Adrenal gland (tissue), 5 donors: ENCODE measurements at regions not wholly inside any gene's neighbourhood (a gene's known extent, or its start where the extent isn't known, plus 50 kb on each side); places are given as distances from the start of the nearest gene placed in this dataset.

Source experiments
- CTCF ChIP-seq, 6 experiments: fragments of 450-650 bp in 4 of 6; fragments of 200-600 bp in 2 of 6; sonication (generic) in 1 of 6; IDR thresholded peaks; 1 replicate in 5 of 6; 2 replicates in 1 of 6; pipeline versions ENCODE4 v1.5.1 to v1.8.0; 2016 to 2021; ENCODE audit warnings: antibody characterized with exemption in 6 of 6, mild to moderate bottlenecking in 2 of 6, moderate library complexity in 1 of 6
- POLR2A ChIP-seq, 2 donors: fragments of 450-650 bp; IDR thresholded peaks; one replicate each; pipeline ENCODE4 v1.6.1; 2017; ENCODE audit warnings: antibody characterized with exemption in 2 of 2, mild to moderate bottlenecking in 2 of 2, moderate library complexity in 1 of 2
- donor health status: DM: no; HTN: no; CAD: no.

DNA sequence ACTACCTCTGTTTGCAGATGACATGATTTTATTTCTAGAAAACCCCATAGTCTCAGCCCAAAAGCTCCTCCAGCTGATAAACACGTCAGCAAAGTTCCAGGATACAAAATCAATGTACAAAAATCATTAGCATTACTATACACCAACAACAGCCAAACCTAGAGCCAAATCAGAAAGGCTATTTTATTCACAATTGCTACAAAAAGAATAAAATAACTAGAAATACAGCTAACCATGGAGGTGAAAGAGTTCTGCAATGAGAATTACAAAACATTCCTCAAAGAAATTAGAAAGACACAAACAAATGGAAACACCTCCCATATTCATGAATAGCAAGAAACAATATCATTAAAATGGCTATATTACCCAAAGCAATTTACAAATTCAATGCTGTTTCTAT is 65.6 kb upstream of the HTR1E start:
- TF ChIP-seq POLR2A (IDR thresholded peaks at IDR 0.05) = no peak
- no peak for TF ChIP-seq CTCF (IDR thresholded peaks at IDR 0.05)
